ENCODE measurements at regions not wholly inside any gene's neighbourhood (a gene's known extent, or its start where the extent isn't known, plus 50 kb on each side); places are given as distances from the start of the nearest gene placed in this dataset.

- no peak overlapping the region for H3K27ac ChIP-seq
- DNase-seq (ENCODE audit: low spot score) = no peak
- TF ChIP-seq CTCF (conservative IDR thresholded peaks at IDR 0.05; ENCODE audit: low read depth) = no peak
- POLR2A ChIA-PET (ENCODE audit: low non-redundant PET) = no interaction called here
- CTCF ChIA-PET = no interaction called here
Observed at GRCh38 chr17:77613627-77614026, 344.9 kb upstream of the TNRC6C start.

- no peak for DNase-seq (ENCODE audit: low spot score)
- ChIA-PET CTCF (no interaction called here), POLR2A (ENCODE audit: low non-redundant PET) (no interaction called here)
- H3K27ac ChIP-seq = peak overlapping the region; percentile 83
- TF ChIP-seq CTCF (conservative IDR thresholded peaks at IDR 0.05; ENCODE audit: low read depth) = no peak
Observed at GRCh38 chr17:77615703-77616253, 342.7 kb upstream of the TNRC6C start.

- POLR2A ChIA-PET (ENCODE audit: low non-redundant PET) = no interaction called here
- CTCF ChIA-PET = no interaction called here
- no peak for TF ChIP-seq CTCF (conservative IDR thresholded peaks at IDR 0.05; ENCODE audit: low read depth)
- peak; percentile 40 for DNase-seq (ENCODE audit: low spot score)
- H3K27ac ChIP-seq = peak overlapping the region; percentile 83
Observed at GRCh38 chr17:77616254-77616731, 342.2 kb upstream of the TNRC6C start.

- no peak for TF ChIP-seq CTCF (conservative IDR thresholded peaks at IDR 0.05; ENCODE audit: low read depth)
- CTCF ChIA-PET = no interaction called here
- POLR2A ChIA-PET (ENCODE audit: low non-redundant PET) = no interaction called here
- peak overlapping the region; percentile 83 for H3K27ac ChIP-seq
- no peak for DNase-seq (ENCODE audit: low spot score)
Observed at GRCh38 chr17:77617516-77617915, 341.0 kb upstream of the TNRC6C start.

- POLR2A ChIA-PET (ENCODE audit: low non-redundant PET) = no interaction called here
Observed at GRCh38 chr17:77618173-77618572, 340.3 kb upstream of the TNRC6C start.

GRCh38 chr17:77618731-77619130, 339.8 kb upstream of the TNRC6C start:
- POLR2A ChIA-PET (ENCODE audit: low non-redundant PET) = no interaction called here
- CTCF ChIA-PET = no interaction called here
- DNase-seq (ENCODE audit: low spot score) = no peak
- peak overlapping the region; percentile 51; the same call in 1 of the 2 replicates for H3K27ac ChIP-seq
- TF ChIP-seq CTCF (conservative IDR thresholded peaks at IDR 0.05; ENCODE audit: low read depth) = no peak

More at GRCh38 chr17:77618173-77618572, 340.3 kb upstream of the TNRC6C start:
- no peak for DNase-seq (ENCODE audit: low spot score)
- peak overlapping the region; percentile 83; the same call in 1 of the 2 replicates for H3K27ac ChIP-seq
- CTCF ChIA-PET = no interaction called here
- TF ChIP-seq CTCF (conservative IDR thresholded peaks at IDR 0.05; ENCODE audit: low read depth) = no peak
